Hematopoietic multipotent progenitor cell treated with erythropoietin and hydrocortisone succinate and interleukin-3 and kit ligand, for 17 days (in vitro differentiated cells): ENCODE measurements at regions not wholly inside any gene's neighbourhood (a gene's known extent, or its start where the extent isn't known, plus 50 kb on each side); places are given as distances from the start of the nearest gene placed in this dataset.
"Not testable (repeated sequence)": the region's sequence is repeated elsewhere in the genome, so short reads cannot be mapped to it uniquely, and the experiment has no call there.

Experiments
- DNase-seq: peaks from one replicate; pipeline ENCODE4 v3.0.0-alpha.2; 2015; ENCODE audit warnings: low spot score

DNA sequence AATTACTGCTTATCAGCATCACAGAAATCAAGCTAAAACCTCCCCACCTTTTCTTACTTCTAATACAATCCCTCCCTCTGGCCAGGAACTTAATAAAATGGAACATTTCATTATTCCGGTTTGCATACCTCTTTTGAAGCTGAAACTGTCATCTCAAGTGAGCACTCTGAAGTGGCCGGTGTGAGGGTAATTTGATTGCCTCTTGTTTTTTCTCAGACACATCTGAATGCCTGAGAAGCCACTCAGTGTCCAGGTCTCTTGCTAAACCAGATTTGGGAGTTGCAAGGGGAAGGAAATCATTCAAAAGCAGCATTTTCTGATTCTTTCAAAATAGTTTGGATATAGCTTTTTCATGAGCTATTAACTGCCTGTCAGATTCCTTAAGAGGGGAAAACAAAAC lies 190.3 kb downstream of the C1D start:
- no peak for DNase-seq

DNA sequence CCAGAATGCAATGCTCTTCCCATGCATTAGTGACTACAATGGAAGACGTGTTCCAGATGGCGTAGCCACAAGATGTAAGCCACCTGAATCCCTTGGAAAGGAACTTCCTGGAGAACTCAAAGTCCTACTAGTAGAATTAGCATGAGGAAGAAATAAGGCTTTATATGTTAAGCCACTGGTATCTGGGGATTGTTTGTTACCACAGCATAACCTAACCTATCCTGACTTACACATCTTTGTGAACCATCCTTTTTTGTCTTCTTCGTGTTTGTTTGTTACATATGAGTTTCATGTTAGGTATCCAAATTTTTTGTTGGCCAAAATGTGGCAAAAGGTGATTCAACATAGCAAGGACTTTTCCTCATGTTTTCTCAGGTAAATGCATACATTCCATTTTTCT lies 188.9 kb downstream of the C1D start:
- no peak for DNase-seq

DNA sequence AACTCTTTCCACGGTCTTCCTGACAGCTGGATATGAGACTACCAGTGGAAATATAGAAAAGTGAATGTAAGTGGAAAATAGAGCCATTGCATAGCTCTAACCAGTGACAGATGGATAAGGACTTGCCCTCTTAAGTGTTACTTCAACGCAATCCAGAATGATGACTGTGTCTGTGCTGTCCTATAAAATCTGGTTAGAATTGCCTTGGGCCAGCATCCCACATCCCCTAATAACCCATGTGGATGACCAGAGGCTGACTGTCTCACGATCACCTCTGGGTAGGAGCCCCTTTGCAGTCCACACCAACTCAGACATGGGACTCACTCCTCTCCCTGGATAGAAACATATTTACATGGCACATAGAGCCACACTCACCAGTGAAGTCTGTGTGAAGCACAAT lies 186.6 kb downstream of the C1D start:
- no peak for DNase-seq

DNA sequence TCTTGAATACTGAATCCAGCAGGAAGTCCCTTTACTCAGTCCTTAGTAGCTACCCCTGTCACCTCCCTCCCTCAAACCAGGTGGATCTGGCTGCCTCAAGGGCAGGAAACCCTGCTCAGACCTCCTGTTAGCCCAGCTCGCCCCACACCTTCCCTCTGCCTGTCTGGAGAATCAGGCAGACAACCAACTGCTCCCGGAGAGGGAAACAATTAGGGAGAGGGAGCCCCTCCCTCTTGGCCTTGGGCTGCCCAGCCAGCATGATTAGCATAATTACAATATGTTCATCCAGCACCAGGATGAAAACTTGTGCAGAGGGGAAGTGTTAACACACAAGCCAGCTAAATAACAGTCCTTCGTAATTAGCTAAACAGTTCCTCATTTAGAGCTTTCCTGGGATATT lies 185.5 kb downstream of the C1D start:
- no peak for DNase-seq

GRCh38 chr2:67878743-67879142 lies 184.1 kb downstream of the C1D start:
- DNase-seq, result no peak

- DNase-seq, result no peak
Measured at GRCh38 chr2:67879586-67880290, 183.1 kb downstream of the C1D start.

DNA sequence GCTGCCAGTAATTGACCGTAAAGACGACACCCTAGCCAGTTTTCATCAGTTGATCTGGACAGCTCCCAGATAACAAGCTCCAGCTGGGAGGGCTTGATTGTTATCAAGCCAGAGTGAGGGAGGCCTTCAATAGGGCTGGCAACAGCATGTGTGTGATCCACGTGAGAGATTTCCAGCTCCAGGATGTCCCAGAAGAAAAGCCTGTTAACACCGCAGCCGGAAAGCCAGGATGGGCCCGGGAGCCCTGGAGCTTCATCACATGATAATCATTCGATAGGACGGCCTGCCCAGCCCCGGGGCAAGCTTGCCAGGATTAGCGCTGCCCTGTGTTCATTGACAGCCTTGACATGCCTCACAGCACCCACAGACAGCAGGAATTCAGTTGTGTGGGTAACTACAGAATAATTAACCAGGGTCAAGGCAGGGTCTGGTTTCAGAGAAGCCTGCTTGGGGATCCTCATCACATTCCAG lies 182.5 kb downstream of the C1D start:
- DNase-seq, result no peak

- no peak for DNase-seq
Measured at GRCh38 chr2:67881816-67882215, 181.0 kb downstream of the C1D start.

DNA sequence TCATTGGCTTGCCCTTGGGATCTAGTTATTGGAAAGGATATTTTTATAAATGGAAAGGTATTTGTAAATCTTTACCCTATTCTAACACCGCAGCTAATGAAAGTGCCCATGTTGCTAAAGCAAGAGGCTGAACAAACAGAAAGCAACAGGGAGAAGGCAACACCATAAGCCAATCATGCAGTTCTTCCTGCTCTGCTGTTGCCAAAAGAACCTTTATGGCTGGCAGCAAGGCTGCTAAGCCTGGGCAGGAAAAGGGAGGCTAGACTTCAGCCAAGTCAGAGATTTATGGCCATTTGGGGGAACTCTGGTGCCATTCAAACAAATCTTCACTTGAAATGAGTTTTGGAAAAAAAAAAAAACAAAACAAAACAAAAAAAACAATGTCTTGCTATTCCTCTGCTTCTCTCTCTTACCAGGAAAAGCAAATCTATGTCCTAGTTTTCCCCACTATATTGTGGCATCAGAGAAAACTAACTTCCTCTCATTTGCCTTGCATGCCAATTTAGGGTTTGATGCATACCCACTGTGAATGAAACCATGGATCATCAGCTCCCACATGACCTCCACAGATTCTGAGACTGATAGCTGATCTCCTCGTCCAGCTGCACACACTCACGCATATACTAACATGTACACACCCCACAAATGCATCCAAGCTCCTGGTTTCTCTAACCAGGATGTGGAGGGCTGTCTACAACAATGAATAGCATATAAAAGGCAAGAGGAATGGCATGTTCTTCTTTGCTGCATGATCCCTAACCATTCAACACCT lies 179.3 kb downstream of the C1D start:
- no peak for DNase-seq

DNA sequence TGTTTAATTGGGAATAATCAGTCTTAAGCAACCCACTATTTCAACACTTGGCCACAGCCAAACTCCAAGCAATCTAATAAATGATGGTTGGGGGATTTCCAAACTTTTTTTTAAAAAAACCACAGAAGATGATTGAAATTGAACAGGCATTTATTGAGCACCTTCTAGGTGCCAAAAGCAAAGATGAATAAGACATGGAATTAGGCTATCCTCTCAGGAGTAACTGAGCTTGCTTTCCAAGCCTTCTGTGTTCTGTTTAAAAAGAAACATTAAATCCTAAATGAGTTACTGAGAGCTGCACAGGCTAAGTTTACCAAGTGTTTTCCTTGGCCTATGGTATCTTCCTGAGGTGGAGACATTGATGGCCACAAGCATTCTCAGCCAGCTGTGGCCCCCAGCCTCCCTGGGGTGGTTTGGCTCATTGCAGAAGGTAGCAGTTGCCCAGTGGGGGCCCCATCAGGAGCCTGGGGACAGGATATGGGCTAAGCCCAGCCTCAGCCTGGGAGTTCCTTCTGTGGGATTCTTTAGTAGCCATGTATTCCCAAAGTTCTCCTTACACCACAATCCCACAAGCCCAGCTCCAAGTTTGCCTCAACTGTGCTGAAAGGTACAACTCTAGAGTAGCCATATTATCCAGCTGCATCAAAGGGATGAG lies 174.3 kb downstream of the C1D start:
- no peak for DNase-seq

DNA sequence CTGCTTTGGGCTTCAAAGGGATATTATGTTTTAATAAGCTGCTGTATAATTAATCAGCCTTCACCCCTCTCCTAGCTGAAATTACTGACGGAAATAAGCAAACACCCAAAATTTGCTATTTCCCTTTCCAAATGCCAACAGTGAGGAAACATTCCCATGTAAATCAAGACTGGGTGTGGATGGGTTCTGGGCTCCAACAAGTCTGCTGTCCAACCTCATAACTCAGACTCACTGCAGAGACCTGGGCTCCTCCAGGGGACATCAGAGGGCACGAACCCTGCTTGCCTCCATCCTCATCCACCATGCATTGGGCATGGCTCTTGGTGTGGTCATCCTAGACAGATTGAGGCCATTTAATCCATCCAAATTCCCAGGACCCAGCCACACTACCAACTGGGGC lies 173.7 kb downstream of the C1D start:
- DNase-seq, result no peak

GRCh38 chr2:67891642-67892041 lies 171.2 kb downstream of the C1D start:
- DNase-seq, result no peak

DNA sequence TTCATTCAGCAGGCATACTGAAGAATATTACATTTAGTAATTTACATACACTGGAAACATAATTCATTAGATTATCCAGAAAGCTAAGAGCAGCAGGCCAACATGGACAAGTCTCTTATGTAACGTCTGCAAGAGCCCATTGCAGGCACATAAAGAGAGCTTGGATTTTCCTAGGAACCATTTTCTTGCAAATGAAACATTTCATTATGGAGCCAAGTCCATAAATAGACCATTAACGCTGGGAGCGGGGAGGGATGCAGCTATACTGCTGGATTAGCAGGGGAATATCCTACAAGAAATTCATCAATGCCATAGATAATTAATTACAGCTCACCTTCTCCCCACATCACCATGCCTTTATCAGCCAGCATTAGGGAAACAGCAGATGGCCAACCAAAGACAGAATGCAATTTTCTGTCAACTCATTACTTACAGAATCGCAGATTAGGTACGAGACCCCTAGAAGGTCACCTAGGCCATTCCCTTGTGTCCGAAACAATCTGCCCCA lies 170.4 kb downstream of the C1D start:
- DNase-seq, result no peak

- no peak for DNase-seq
Measured at GRCh38 chr2:67895227-67895941, 167.4 kb downstream of the C1D start.

DNA sequence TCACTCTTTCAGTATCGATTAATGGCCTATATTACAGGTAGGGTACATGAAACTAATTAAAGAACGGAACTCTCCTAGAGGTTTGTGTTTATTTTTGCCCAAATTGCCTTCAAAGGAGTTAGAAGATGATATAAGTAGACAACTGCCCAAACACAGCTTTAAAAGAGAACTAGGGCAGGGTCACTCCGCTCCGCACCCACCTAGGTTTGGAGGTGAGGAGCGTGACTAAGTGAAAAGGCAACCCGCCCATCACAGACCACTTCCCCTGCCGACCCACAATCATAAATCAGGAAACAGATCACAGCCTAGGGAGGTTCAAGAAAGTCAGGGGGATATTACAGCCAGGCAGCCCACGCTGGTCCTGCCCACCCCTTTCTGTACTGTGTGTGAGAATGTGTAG lies 166.7 kb downstream of the C1D start:
- DNase-seq, result no peak

DNA sequence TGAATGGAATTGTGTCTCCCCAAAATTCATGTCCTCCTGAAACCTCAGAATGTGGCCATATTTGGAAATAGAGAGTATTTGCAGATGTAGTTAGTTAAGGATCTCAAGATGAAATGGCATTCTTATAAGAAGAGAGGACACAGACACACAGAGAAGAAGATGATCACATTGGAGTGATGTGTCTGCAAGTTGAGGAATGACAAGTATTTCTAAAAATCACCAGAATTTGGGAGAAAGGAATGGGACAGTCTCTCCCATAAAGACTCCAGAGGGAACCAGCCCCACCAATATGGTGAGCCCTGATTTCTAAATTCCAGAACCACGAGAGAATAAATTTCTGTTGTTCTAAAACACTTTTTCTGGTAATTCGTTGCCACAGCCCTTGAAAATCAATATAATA lies 166.3 kb downstream of the C1D start:
- DNase-seq, result no peak

DNA sequence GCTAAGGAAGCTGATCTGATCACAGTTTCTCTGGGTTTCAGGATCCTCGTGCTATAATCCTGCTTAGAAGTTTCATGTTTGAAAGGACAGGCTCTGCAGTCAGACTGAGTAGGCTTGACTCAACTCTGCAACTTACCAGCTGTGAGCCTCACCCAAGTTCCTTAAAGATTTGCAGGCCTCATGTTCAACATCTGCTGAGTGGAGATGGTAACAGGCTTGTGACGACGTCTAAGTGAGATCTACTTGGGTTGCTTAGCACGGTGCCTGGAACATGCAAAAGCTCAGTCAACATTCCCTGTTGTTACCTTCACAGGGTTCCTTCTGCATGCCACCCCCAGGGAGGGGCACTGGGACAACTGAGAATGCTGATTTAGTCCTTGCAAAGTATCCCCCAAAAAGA lies 164.2 kb downstream of the C1D start:
- no peak for DNase-seq

DNA sequence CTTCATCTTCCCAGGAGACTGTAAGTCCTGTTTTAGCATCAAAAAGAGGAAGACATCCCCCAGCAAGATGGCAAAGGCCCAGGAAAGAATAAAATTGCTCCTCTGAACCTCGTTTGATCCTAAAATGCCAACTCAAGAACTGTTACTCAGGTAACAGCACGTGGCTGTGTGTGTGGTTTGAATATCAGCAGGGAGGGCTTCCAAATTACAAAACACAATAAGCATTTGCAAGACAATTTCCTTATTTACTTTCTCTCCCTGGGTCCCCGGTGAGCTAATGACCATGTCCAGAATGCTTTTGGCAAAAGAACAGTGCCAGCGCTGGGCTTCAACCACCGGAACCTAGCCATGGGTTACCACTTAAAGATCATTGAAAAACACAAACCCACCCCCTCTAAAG lies 163.6 kb downstream of the C1D start:
- no peak for DNase-seq

DNA sequence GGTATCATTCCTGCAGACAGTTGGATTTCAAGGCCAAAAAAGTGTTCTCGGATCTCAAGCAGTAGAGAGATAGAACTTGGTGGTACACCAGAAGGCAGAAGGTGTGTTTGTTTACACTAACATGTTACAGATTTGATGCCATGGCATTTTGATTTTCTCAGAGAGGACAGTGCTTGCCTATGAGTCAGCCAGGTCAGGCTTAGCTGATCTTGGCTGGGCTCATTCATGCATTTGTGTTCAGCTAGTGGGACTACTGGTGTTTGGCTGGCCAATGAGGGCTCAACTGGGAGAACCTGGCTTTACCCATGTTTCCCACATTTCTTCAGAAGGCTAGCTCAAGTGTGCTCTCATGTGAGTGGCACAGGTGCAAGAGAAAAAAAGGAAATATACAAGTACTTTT lies 162.0 kb downstream of the C1D start:
- DNase-seq, result no peak

DNA sequence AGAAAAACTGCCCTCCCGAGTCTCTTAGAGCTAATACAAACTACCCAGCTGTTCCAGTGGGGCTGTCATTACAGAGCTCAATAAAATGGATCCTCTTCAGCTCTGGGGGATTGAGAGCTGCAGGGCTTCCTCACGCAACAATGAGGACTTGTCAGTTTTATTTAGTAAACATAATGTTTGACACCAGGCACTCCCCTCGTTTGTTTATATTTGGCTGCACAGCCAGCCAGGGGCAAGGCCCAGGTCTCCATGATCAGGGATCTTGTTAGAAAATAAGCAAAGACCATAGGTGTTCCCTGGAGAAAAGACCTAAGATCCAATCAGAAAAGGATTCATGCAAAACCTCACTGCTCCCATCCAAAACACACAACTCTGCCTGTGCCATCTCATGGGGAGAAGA lies 158.2 kb downstream of the C1D start:
- DNase-seq, result no peak

GRCh38 chr2:67904966-67905365 lies 157.8 kb downstream of the C1D start:
- no peak for DNase-seq

DNA sequence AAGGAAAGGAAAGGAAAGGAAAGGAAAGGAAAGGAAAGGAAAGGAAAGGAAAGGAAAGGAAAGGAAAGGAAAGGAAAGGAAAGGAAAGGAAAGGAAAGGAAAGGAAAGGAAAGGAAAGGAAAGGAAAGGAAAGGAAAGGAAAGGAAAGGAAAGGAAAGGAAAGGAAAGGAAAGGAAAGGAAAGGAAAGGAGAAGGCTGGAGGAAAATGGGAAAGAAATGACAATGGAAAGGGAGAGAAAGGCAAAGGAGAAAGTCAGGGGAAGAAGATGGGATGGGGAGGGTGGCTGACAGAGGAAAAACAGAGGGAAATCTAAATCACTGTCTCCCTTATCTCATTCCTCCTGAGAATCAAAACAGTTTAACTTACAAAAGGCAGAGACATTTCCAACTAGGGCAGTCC lies 156.3 kb downstream of the C1D start:
- not testable (repeated sequence) for DNase-seq
